HG03196 (cell line): ENCODE measurements at regions not wholly inside any gene's neighbourhood (a gene's known extent, or its start where the extent isn't known, plus 50 kb on each side); places are given as distances from the start of the nearest gene placed in this dataset.

ENCODE experiments used
- ATAC-seq: cut with Tn5 transposase; IDR thresholded peaks from one replicate; pipeline ENCODE4 v1.9.1; 2021; ENCODE audit not compliant: unreplicated experiment

GRCh38 chr6:81253821-81254220 is 498.7 kb downstream of the TENT5A start:
- ATAC-seq, result no peak

- ATAC-seq, result no peak
Observed at GRCh38 chr6:81252231-81252630, 500.2 kb downstream of the TENT5A start.

GRCh38 chr6:81246200-81246599 is 506.3 kb downstream of the TENT5A start:
- ATAC-seq, result no peak

GRCh38 chr6:81242624-81243023 is 509.9 kb downstream of the TENT5A start:
- ATAC-seq, result no peak

- no peak for ATAC-seq
Observed at GRCh38 chr6:81241126-81242041, 511.1 kb downstream of the TENT5A start.

GRCh38 chr6:81238390-81238789 is 514.1 kb downstream of the TENT5A start:
- ATAC-seq, result no peak

GRCh38 chr6:81237226-81237625 is 515.3 kb downstream of the TENT5A start:
- no peak for ATAC-seq

GRCh38 chr6:81235512-81235911 is 517.0 kb downstream of the TENT5A start:
- ATAC-seq, result no peak

GRCh38 chr6:81233990-81234389 is 518.5 kb downstream of the TENT5A start:
- ATAC-seq, result no peak

- ATAC-seq, result no peak
Observed at GRCh38 chr6:81228912-81229555, 523.4 kb downstream of the TENT5A start.

- ATAC-seq, result no peak
Observed at GRCh38 chr6:81226957-81227356, 525.5 kb downstream of the TENT5A start.

GRCh38 chr6:81216668-81217067 is 535.8 kb downstream of the TENT5A start:
- ATAC-seq, result no peak

GRCh38 chr6:81215092-81215432 is 537.4 kb downstream of the TENT5A start:
- no peak for ATAC-seq

- no peak for ATAC-seq
Observed at GRCh38 chr6:81214414-81215091, 537.9 kb downstream of the TENT5A start.

- ATAC-seq, result no peak
Observed at GRCh38 chr6:81204731-81205130, 547.8 kb downstream of the TENT5A start.

GRCh38 chr6:81194374-81194773 is 558.1 kb downstream of the TENT5A start:
- ATAC-seq, result no peak

GRCh38 chr6:81172056-81172740 is 580.3 kb downstream of the TENT5A start:
- ATAC-seq, result no peak

GRCh38 chr6:81169166-81169565 is 583.3 kb downstream of the TENT5A start:
- ATAC-seq, result no peak

- ATAC-seq, result no peak
Observed at GRCh38 chr6:81166770-81167169, 585.7 kb downstream of the TENT5A start.

GRCh38 chr6:81158956-81159355 is 593.5 kb downstream of the TENT5A start:
- ATAC-seq, result no peak

- no peak for ATAC-seq
Observed at GRCh38 chr6:81148751-81149150, 603.7 kb downstream of the TENT5A start.
